ENCODE measurements at regions not wholly inside any gene's neighbourhood (a gene's known extent, or its start where the extent isn't known, plus 50 kb on each side); places are given as distances from the start of the nearest gene placed in this dataset.
"Not testable (repeated sequence)": the region's sequence is repeated elsewhere in the genome, so short reads cannot be mapped to it uniquely, and the experiment has no call there.

DNA sequence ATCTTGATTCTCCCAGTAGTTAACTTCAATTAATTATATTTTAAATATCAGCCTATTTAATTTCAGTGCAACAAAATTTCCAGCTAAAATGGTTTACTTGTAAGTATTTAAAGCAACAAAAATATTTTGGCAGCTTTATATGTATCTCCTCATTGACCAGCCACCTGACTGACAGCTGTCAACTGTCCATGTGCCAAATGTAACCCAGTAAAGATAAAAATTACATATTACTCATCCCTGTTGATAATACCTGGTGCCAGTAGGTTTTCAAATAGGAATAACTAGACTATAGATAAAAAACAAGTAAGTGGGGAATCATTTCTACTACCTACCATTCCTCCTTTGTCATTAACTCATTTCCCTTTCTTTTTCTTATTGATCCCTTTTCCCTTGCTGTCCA, 341.9 kb downstream of the TYW1 start:
- H3K4me3 ChIP-seq (ENCODE audit: low read depth, low read length); DNase-seq (ENCODE audit: low read depth): not testable (repeated sequence)

DNA sequence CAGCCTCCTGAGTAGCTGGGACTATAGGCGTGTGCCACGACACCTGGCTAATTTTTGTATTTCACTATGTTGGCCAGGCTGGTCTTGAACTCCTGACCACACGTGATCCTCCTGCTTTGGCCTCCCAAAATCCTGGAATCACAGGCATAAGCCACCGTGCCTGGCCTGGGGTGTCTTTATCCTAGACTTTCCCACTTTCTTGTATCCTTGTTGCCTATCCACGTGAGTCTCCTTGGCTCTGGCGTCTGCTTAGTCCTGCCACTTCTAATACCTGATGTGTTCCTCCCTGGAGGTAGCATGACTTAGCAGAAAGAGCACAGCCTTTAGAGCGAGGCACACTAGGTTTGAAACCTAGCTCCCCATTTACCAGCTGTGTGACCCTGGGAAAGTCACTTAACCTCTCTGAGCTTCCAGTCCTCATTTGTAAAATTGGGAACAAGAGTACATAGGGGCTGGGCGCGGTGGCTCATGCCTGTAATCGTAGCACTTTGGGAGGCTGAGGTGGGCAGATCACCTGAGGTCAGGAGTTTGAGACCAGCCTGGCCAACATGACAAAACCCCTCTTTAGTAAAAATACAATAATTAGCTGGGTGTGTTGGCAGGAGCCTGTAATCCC, 344.6 kb downstream of the TYW1 start:
- DNase-seq (ENCODE audit: low read depth) = no peak
- TF ChIP-seq, protein P1, sequence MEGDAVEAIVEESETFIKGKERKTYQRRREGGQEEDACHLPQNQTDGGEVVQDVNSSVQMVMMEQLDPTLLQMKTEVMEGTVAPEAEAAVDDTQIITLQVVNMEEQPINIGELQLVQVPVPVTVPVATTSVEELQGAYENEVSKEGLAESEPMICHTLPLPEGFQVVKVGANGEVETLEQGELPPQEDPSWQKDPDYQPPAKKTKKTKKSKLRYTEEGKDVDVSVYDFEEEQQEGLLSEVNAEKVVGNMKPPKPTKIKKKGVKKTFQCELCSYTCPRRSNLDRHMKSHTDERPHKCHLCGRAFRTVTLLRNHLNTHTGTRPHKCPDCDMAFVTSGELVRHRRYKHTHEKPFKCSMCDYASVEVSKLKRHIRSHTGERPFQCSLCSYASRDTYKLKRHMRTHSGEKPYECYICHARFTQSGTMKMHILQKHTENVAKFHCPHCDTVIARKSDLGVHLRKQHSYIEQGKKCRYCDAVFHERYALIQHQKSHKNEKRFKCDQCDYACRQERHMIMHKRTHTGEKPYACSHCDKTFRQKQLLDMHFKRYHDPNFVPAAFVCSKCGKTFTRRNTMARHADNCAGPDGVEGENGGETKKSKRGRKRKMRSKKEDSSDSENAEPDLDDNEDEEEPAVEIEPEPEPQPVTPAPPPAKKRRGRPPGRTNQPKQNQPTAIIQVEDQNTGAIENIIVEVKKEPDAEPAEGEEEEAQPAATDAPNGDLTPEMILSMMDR (IDR thresholded peaks at IDR 0.05; ENCODE audit: insufficient read depth, low read depth, low read length, missing control alignments) = no peak

DNA sequence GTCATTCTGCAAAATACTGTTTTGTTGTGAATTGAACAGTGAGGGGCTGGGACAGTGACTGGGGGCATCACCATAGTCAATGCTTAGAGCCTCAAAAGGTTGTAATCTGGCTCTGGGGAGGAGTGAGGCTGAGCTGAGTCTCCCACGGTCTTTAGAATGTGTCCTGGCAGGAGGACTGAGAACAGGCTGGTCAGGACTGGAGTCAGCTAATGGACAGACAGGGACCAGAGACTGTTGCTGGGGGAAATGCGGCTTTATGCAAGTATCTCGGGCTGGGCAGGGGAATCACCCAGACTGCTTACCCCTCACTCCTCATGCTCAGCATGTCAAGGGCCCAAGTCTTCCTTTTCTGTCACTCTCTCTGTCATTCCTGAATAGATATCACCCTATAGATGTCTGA, 346.5 kb downstream of the TYW1 start:
- no peak for DNase-seq (ENCODE audit: low read depth)
- TF ChIP-seq, protein P1 (IDR thresholded peaks at IDR 0.05; ENCODE audit: insufficient read depth, low read depth, low read length, missing control alignments) = no peak
- H3K4me3 ChIP-seq (ENCODE audit: low read depth, low read length) = no peak overlapping the region

More for the DNA sequence above, 344.6 kb downstream of the TYW1 start:
- no peak overlapping the region for H3K4me3 ChIP-seq (ENCODE audit: low read depth, low read length)

DNA sequence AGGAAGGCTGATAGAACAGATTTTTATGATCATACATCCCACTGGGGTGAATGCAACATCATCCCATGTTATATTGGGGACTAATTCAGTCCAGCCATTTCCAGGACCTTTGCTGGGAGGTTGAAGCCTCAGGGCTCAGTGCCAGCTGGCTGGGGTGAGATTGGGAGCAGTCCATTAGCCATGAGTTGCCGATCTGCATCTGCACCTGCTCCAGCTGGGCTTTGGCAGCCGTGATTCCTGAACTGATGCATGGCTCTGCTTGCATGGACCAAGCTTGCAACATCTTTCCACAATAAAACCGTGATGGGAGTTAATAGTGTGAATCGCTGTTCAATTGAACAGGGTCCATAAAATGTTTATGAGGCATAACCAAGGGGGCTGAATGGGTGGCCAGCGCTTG, 346.9 kb downstream of the TYW1 start:
- no peak overlapping the region for H3K4me3 ChIP-seq (ENCODE audit: low read depth, low read length)
- TF ChIP-seq, protein P1 (IDR thresholded peaks at IDR 0.05; ENCODE audit: insufficient read depth, low read depth, low read length, missing control alignments) = no peak
- DNase-seq (ENCODE audit: low read depth) = no peak

DNA sequence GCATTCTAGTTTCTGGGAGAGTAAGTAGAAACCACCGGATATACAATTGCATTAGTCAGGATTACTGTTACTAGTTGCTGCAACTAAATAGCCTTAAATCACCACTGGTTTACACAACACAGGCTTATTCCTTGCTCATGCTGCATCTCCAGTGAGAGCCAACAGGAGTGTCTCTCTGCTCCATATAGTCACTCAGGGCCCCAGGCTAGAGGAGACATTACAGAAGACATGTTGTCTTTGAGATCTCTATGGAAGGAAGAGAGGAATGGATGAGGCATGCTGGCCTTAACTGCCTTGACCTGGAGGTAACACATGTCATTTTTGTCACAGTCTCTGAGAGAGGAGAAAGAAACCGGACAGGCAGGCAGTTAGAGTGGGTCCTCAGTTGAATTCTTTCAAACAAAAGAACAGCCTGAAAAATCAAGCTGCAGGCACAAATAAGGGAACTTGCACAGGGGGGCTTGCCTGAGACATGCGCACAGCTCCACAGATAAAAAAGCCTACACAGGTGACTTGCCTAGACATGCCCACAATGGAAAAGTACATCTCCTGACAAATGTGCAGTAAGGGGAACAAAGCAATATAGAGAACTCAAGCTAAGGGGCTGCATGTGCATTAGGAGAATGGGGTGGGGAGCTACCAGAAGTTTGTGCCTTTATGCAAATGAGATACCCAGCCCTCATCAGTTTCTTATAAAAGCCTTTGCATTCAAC, 348.0 kb downstream of the TYW1 start:
- TF ChIP-seq, protein P1 (IDR thresholded peaks at IDR 0.05; ENCODE audit: insufficient read depth, low read depth, low read length, missing control alignments) = no peak
- no peak for DNase-seq (ENCODE audit: low read depth)
- no peak overlapping the region for H3K4me3 ChIP-seq (ENCODE audit: low read depth, low read length)

DNA sequence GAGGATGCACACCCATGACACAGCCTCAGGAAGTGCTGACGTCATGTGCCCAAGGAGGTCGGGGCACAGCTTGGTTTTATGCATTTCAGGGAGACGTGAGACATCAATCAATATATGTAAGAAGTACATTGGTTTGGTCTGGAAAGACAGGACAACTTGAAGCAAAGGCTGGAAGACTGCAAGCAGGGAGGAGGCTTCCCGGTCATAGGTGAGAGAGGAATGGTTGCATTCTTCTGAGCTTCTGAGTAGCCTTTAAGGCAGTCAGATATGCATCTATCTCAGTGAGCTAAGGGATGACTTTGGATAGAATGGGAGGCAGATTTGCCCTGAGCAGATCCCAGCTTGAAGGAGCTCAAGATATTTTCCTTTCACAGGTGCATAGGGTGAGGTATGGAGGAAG, 349.5 kb downstream of the TYW1 start:
- no peak for DNase-seq (ENCODE audit: low read depth)
- no peak overlapping the region for H3K4me3 ChIP-seq (ENCODE audit: low read depth, low read length)
- TF ChIP-seq, protein P1 (IDR thresholded peaks at IDR 0.05; ENCODE audit: insufficient read depth, low read depth, low read length, missing control alignments) = no peak

DNA sequence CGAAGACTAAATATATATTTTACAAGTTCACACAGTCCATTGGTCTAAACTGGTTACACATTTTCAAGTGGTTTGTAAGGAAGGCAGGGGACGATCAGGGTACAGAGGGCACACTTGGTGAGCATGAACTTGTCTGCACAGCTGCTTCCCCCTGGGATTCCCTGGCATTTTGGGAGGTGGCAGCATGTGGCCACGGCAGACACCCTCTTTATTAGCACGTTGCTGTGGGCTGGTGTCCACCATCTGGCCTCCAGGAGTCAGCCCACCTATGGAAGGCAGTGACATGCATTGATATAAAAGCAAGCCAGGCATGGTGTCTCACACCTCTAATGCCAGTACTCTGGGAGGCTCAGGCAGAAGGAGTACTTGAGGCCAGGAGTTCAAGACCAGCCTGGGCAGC, 350.2 kb downstream of the TYW1 start:
- TF ChIP-seq, protein P1 (IDR thresholded peaks at IDR 0.05; ENCODE audit: insufficient read depth, low read depth, low read length, missing control alignments) = no peak
- no peak for DNase-seq (ENCODE audit: low read depth)
- no peak overlapping the region for H3K4me3 ChIP-seq (ENCODE audit: low read depth, low read length)

Data from GM12865 (cell line).